Fibroblast of skin of right quadriceps (primary cell): ENCODE measurements at regions not wholly inside any gene's neighbourhood (a gene's known extent, or its start where the extent isn't known, plus 50 kb on each side); places are given as distances from the start of the nearest gene placed in this dataset.
"Not testable (repeated sequence)": the region's sequence is repeated elsewhere in the genome, so short reads cannot be mapped to it uniquely, and the experiment has no call there.

Source experiments
- DNase-seq: peaks from one replicate; pipeline ENCODE4 v3.0.0-alpha.2; 2013

- no peak for DNase-seq
These were observed 51.0 kb upstream of the SORCS2 start for GRCh38 chr4:7141151-7141834.

- DNase-seq, result no peak
These were observed 51.7 kb upstream of the SORCS2 start for GRCh38 chr4:7140692-7141069.

DNA sequence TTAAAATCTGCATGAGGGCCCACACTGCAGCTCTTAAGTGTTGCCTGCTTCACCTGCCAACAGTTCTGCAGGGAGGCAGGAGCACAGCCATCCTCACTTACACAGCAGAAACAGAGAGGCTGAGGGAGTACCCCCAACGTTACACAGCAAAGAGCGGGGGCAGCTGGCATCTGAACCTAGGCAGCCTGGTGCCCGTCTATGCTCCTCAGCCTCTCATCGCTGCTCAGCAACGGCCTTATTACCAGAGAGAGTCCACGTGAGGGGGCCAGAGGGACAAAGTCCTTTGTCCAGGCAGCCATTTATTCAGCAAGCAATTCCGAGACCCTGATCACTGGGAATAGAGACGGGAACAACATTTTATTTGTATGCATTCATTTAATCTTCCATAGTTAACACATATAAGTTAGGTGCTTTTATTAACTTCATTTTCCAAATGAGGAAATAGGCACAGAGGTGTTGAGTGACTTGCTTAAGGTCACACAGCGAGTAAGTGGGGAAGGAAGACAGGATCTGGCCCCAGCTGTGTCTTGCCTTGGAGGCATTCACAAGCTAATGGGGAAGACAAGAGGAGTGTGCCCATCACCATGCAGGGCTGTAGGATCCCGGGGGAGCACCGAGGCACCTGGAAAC is 52.2 kb upstream of the SORCS2 start:
- no peak for DNase-seq

- DNase-seq, result no peak
These were observed 53.0 kb upstream of the SORCS2 start for GRCh38 chr4:7139167-7139982.

DNA sequence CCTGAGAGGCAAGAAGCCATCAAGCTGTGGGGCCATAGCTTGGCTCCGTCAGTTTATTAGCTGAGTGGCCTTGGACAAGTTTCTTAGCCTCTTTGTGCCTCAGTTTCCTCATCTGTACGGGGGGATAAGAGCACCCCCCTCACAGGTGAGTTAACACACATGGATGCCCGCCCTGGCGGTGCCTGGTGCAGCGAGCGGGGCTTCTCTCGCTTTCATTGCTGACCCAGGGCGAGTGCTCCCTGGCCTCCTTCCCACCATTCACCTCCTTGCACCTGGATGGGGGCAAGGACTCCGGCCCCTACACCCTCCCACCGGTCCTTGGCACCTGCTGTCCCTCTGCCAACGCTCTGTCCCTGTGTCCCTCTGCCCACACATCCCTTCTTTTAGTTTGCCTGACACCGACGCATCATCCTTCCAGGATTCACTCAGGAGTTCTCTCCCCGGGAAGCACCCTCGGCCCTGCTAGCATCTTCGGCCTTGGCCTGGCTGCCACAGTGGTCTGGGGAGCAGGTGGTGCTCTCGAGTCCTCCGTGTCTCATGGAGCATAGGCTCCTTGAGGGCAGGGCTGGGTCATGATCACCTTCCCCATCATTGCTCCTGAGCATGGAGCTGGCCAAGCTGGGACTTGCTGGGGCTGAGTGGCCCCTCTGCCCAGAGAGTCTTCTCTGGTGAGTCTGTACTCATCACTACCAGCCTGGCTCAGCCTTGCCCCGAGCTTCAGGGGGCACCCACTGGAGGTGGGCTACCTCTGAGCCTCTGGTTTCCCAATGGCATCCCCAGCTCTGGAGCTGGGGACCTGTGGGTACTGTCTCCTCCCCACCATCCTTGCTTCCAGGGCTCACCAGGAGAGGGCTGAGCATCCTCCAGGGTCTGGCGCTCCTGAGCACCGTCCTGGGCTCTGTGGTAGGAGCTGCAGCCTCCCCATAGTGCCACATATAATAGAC is 53.8 kb upstream of the SORCS2 start:
- DNase-seq, result no peak

DNA sequence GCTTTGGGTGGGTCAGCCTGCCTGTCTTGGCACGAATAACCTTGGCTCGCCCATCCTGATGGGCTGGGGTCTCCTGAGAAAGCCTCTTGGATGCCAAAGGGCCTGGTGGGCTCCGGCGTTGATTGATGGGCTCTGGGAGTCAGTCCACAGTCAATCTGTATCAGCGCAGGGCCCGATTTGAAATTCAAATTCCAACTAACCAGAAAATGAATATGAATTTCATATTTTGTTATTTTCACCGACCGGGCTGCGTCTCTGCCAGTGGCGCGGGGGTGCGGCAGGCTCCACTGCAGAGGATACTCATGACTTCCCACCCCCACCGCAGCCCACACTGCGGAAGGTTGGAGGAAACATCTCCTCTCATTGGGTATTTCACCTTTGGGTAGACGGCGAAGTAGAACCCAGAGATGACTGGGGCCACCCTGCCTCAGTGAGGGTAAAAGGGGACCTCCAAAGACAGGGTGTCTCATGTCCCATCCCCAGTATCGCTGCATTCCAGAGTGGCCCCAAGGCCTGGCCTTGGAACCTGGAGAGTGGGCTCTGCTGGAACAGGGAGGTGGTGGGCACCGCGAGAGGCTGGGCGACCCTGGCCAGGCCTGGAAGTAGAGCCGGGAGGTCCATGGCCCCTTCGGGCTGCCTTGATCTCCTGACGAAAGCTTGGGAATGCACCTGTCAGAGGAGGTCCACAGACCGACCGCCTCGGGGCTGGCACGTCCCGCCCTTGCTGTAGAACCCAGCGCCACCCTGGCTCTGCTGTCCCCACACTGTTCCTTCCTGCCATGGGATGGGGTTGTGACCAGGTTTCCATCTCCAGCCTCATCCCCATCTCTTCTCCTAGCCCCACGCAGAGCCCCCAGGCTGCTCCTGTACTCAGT is 54.8 kb upstream of the SORCS2 start:
- DNase-seq, result no peak

GRCh38 chr4:7136351-7136750 is 56.0 kb upstream of the SORCS2 start:
- no peak for DNase-seq

- peak; percentile 37 for DNase-seq
These were observed 57.0 kb upstream of the SORCS2 start for GRCh38 chr4:7135389-7135746.

GRCh38 chr4:7134737-7135388 is 57.5 kb upstream of the SORCS2 start:
- DNase-seq, result peak; percentile 96

GRCh38 chr4:7133818-7134650 is 58.3 kb upstream of the SORCS2 start:
- DNase-seq, result not testable (repeated sequence)

DNA sequence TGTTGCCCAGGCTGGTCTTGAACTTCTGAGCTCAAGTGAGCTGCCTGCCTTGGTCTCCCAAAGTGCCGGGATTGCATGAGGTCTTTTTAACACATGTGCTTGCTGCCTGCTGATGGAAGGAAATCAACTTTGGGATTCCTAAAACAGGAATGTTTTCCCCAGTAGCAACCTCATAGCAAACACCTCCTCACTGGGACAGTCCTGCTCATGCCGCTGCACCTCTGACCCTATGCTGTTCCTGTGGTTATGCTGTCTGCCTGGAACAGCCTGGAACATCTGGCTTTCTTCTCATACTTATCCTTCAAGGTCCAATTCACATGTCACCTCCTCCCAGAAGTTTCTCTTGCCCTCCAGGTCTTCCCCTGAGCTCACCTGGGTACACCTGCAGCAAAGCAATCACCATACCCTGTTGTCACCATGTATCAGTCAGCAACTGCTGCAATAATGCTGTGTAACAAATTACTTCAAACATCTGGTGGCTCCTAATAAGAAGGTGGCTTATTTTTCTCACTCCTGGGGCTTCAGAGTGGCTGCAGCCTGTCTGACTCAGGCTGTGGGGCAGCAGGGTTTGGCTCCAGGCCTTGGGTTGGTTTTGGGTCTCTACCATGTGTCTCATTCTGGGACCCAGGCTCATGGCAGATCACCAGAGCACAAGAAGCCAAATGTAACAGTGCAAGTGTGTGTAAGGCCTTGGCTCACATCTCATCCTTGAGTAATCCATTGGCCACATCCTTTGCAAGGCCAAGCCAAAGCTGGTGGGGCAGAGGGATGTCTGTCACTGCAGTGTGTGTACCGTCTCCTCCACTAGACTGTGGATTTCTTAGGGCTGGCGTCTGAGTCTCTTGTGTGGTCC is 59.4 kb upstream of the SORCS2 start:
- peak; percentile 32 for DNase-seq

DNA sequence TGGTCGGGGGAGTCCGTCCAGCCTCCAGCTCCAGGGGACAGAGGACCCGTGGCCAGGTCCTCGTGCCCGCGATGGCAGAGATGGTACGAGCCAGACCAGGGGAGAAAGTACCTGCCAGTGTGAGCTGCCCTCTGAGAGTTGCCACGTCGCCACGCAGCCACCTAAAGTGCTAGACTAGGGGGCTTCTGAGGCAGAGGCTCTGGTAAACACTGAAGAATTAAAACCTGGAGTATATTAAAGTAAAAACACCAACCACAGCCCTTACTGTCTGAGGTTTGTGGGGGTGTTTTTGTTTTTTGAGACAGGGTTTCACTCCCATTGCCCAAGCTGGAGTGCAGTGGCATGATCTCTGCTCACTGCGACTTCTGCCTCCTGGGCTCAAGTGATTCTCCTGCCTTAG is 60.1 kb upstream of the SORCS2 start:
- no peak for DNase-seq

GRCh38 chr4:7131498-7132031 is 60.8 kb upstream of the SORCS2 start:
- no peak for DNase-seq

DNA sequence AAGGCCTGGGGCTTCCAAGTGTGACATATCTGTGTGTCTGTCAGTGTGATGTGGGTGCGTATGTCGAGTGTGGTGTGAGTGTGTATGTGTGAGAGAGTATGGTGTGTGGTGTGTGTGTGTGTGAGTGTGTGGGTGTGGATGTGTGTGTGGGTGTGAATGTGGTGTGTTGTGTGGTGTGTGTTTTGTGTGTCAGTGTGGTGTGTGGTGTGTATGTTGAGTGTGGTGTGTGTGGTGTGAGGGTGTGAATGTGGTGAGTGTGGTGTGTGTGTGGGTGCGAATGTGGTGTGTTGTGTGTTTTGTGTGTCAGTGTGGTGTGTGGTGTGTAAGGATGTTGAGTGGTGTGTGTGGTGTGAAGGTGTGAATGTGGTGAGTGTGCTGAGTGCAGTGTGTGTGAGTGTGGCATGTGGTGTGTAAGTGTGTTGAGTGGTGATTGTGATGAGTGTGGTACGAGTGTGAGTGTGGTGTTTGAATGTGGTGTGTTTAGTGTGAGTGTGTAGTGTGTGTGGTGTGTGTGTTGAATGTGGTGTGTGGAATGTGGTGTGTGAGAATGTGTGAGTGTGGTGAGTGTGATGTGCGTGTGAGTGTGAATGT is 61.6 kb upstream of the SORCS2 start:
- no peak for DNase-seq

DNA sequence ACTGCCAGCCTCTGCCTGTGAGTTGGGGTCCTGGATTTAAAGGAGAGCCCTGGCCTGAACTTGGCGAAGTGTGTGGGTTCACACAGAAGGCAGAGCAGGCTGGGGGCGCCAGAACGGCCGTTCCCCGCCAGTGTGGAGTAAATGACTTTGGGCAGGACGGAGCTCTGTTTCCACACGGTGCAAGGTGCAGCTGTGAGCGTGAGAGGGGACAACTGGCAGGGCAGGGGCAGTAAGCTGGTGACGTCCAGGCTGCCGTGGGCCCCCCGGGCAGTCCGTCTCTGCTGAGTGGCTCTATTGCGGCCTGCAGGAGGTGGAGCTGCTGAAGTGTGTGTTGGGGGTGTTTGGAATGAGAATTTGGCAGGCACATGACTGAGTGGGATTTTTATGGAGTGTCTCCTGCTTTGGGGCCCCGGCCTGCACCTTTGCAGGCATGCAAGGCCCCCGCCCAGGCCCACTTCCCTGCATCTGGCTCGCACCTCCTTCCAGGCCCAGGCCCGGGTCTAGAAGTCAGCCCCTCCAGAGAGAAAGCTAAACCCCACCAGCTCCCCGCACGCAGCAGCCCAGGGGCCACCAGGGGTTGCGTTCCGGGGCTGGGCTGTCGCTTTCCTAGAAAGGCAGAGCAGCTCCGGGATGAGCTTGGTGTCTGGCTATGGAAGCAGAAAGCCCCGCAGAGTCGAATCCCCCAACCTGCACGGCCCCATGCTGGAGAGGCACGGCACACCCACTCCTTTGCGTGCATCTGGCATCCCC is 62.2 kb upstream of the GRPEL1 start:
- no peak for DNase-seq

- no peak for DNase-seq
These were observed 60.8 kb upstream of the GRPEL1 start for GRCh38 chr4:7128644-7129043.

GRCh38 chr4:7128234-7128633 is 60.4 kb upstream of the GRPEL1 start:
- no peak for DNase-seq

GRCh38 chr4:7127576-7127975 is 59.7 kb upstream of the GRPEL1 start:
- no peak for DNase-seq
